ENCODE measurements at regions not wholly inside any gene's neighbourhood (a gene's known extent, or its start where the extent isn't known, plus 50 kb on each side); places are given as distances from the start of the nearest gene placed in this dataset.

- DNase-seq (ENCODE audit: low spot score): no peak
- H3K9me3 ChIP-seq: peaks cover 0 to 11% of the 10 kb centered on the region in 2 donors
- no peaks in the 10 kb centered on the region for H3K27me3 ChIP-seq
Measured at GRCh38 chr2:144304202-144304601, 215.7 kb downstream of the ZEB2 start.

GRCh38 chr2:144300632-144301031 is 219.3 kb downstream of the ZEB2 start:
- H3K27me3 ChIP-seq: no peaks in the 10 kb centered on the region
- DNase-seq (ENCODE audit: low spot score): no peak
- peaks cover 0 to 8% of the 10 kb centered on the region in 2 donors for H3K9me3 ChIP-seq
- TF ChIP-seq CTCF (IDR thresholded peaks at IDR 0.05): no peak
- no peak overlapping the region for H3K27ac ChIP-seq
- no peaks in the 10 kb centered on the region for H3K36me3 ChIP-seq
- no peak overlapping the region for H3K4me3 ChIP-seq
- H3K4me1 ChIP-seq: no peaks in the 10 kb centered on the region

More at GRCh38 chr2:144304202-144304601, 215.7 kb downstream of the ZEB2 start:
- H3K4me3 ChIP-seq: no peak overlapping the region
- TF ChIP-seq CTCF (IDR thresholded peaks at IDR 0.05): no peak
- no peak overlapping the region for H3K27ac ChIP-seq
- no peaks in the 10 kb centered on the region for H3K4me1 ChIP-seq
- no peaks in the 10 kb centered on the region for H3K36me3 ChIP-seq

- Histone ChIP-seq H3K36me3 (no peaks in the 10 kb centered on the region), H3K27ac (no peak overlapping the region), H3K4me3 (no peak overlapping the region), H3K4me1 (no peaks in the 10 kb centered on the region), H3K27me3 (no peaks in the 10 kb centered on the region), H3K9me3 (no peaks in the 10 kb centered on the region)
- TF ChIP-seq CTCF (IDR thresholded peaks at IDR 0.05): no peak
- no peak for DNase-seq (ENCODE audit: low spot score)
Measured at GRCh38 chr2:144290276-144290675, 229.6 kb downstream of the ZEB2 start.

GRCh38 chr2:144288438-144288837 is 231.5 kb downstream of the ZEB2 start:
- H3K4me3 ChIP-seq: no peak overlapping the region
- DNase-seq (ENCODE audit: low spot score): no peak

GRCh38 chr2:144285324-144285723 is 234.6 kb downstream of the ZEB2 start:
- no peak for DNase-seq (ENCODE audit: low spot score)
- Histone ChIP-seq H3K4me1 (no peaks in the 10 kb centered on the region), H3K4me3 (no peak overlapping the region), H3K27ac (no peak overlapping the region), H3K36me3 (no peaks in the 10 kb centered on the region), H3K9me3 (no peaks in the 10 kb centered on the region), H3K27me3 (no peaks in the 10 kb centered on the region)
- no peak for TF ChIP-seq CTCF (IDR thresholded peaks at IDR 0.05)

More at GRCh38 chr2:144288438-144288837, 231.5 kb downstream of the ZEB2 start:
- H3K27ac ChIP-seq: no peak overlapping the region
- no peaks in the 10 kb centered on the region for H3K36me3 ChIP-seq
- no peaks in the 10 kb centered on the region for H3K27me3 ChIP-seq
- H3K9me3 ChIP-seq: no peaks in the 10 kb centered on the region
- no peaks in the 10 kb centered on the region for H3K4me1 ChIP-seq
- TF ChIP-seq CTCF (IDR thresholded peaks at IDR 0.05): no peak

GRCh38 chr2:144281476-144281875 is 238.4 kb downstream of the ZEB2 start:
- H3K9me3 ChIP-seq: no peaks in the 10 kb centered on the region
- H3K27me3 ChIP-seq: no peaks in the 10 kb centered on the region
- TF ChIP-seq CTCF (IDR thresholded peaks at IDR 0.05): no peak
- no peak overlapping the region for H3K4me3 ChIP-seq
- H3K4me1 ChIP-seq: no peaks in the 10 kb centered on the region
- DNase-seq (ENCODE audit: low spot score): no peak
- no peak overlapping the region for H3K27ac ChIP-seq
- no peaks in the 10 kb centered on the region for H3K36me3 ChIP-seq
